Mesendoderm (in vitro differentiated cells): ENCODE measurements at regions not wholly inside any gene's neighbourhood (a gene's known extent, or its start where the extent isn't known, plus 50 kb on each side); places are given as distances from the start of the nearest gene placed in this dataset.
A peak's percentile ranks its signal among the peaks of the same experiment; 100 is the strongest.

Source experiments
- DNase-seq: peaks from one replicate; pipeline ENCODE4 v3.0.0; 2013
- H2AK5ac ChIP-seq: 2 replicates; pipeline ENCODE4 v1.6.1; 2013; ENCODE audit warnings: low read length, inconsistent platforms
- H2BK120ac ChIP-seq: 2 replicates; pipeline ENCODE4 v1.6.1; 2013; ENCODE audit warnings: low read depth, mild to moderate bottlenecking, low read length, moderate library complexity, mixed read lengths
- H2BK15ac ChIP-seq: replicated peaks from 2 replicates; pipeline ENCODE4 v1.6.1; 2013; ENCODE audit warnings: low read depth, mild to moderate bottlenecking, moderate library complexity
- H2BK5ac ChIP-seq: 2 replicates; pipeline ENCODE4 v1.6.1; 2013; ENCODE audit warnings: low read length, inconsistent platforms
- H3K18ac ChIP-seq: 2 replicates; pipeline ENCODE4 v1.6.1; 2013; ENCODE audit warnings: mild to moderate bottlenecking, low read length, mixed read lengths
- H3K23ac ChIP-seq: one replicate; pipeline ENCODE4 v1.6.1; 2013; ENCODE audit warnings: low read length
- H3K27ac ChIP-seq: 2 replicates; pipeline ENCODE4 v1.5.1; 2013; ENCODE audit warnings: low read depth, mild to moderate bottlenecking, inconsistent platforms, low read length, moderate library complexity
- H3K27me3 ChIP-seq: 2 replicates; pipeline ENCODE4 v1.6.1; 2013; ENCODE audit warnings: low read length, control low read depth, mild to moderate bottlenecking, inconsistent platforms; ENCODE audit not compliant: insufficient read depth, poor library complexity
- H3K36me3 ChIP-seq: 2 replicates; pipeline ENCODE4 v1.6.1; 2013; ENCODE audit warnings: low read length, inconsistent platforms; ENCODE audit not compliant: control insufficient read depth, insufficient read depth
- H3K4ac ChIP-seq: one replicate; pipeline ENCODE4 v1.6.1; 2013; ENCODE audit warnings: low read depth, mild to moderate bottlenecking, low read length, moderate library complexity
- H3K4me1 ChIP-seq: 2 replicates; pipeline ENCODE4 v1.6.1; 2013; ENCODE audit warnings: low read depth, low read length, inconsistent platforms; ENCODE audit not compliant: control insufficient read depth
- H3K4me2 ChIP-seq: 2 replicates; pipeline ENCODE4 v1.6.1; 2013; ENCODE audit warnings: low read length
- H3K4me3 ChIP-seq: 2 replicates; pipeline ENCODE4 v1.5.1; 2013; ENCODE audit warnings: mild to moderate bottlenecking, low read length
- H3K56ac ChIP-seq: one replicate; pipeline ENCODE4 v1.6.1; 2013; ENCODE audit warnings: low read length
- H3K79me1 ChIP-seq: 2 replicates; pipeline ENCODE4 v1.6.1; 2013; ENCODE audit warnings: low read length, inconsistent platforms
- H3K79me2 ChIP-seq: 2 replicates; pipeline ENCODE4 v1.6.1; 2013; ENCODE audit warnings: mild to moderate bottlenecking, low read length; ENCODE audit not compliant: control insufficient read depth, insufficient read depth
- H3K9ac ChIP-seq: 2 replicates; pipeline ENCODE4 v1.6.1; 2013; ENCODE audit warnings: low read length, inconsistent platforms
- H4K5ac ChIP-seq: one replicate; pipeline ENCODE4 v1.6.1; 2013; ENCODE audit warnings: low read length
- H4K8ac ChIP-seq: one replicate; pipeline ENCODE4 v1.6.1; 2013; ENCODE audit warnings: low read depth, mild to moderate bottlenecking, control low read depth, low read length, moderate library complexity
- WGBS: extraction: QIAGEN DNeasy Blood & Tissue Kit; methylation state at CpG from one replicate; pipeline ENCODE4 v1.1.7; 2013; ENCODE audit warnings: low lambda C conversion rate, missing lambda C conversion rate; ENCODE audit not compliant: insufficient coverage; ENCODE audit errors: extremely low coverage; 5-methylcytosine and 5-hydroxymethylcytosine counted together

GRCh38 chr22:49452362-49452946, 375.2 kb downstream of the BRD1 start:
- WGBS, result 100% methylated on average over 2 of the region's 2 CpGs
- DNase-seq, result no peak
- Histone ChIP-seq H3K36me3 (no peaks in the 10 kb centered on the region), H2AK5ac (no peak overlapping the region), H3K23ac (no peak overlapping the region), H3K4me2 (no peak overlapping the region), H3K27ac (no peak overlapping the region), H3K56ac (no peak overlapping the region), H3K9ac (no peak overlapping the region), H4K5ac (no peak overlapping the region), H2BK120ac (no peak overlapping the region), H3K79me1 (no peaks in the 10 kb centered on the region), H3K27me3 (no peaks in the 10 kb centered on the region), H3K18ac (no peak overlapping the region), H3K4me3 (no peak overlapping the region), H2BK5ac (no peak overlapping the region), H2BK15ac (no peak overlapping the region), H4K8ac (no peak overlapping the region), H3K4ac (no peak overlapping the region), H3K79me2 (no peaks in the 10 kb centered on the region), H3K4me1 (peaks cover 12% of the 10 kb centered on the region)

DNA sequence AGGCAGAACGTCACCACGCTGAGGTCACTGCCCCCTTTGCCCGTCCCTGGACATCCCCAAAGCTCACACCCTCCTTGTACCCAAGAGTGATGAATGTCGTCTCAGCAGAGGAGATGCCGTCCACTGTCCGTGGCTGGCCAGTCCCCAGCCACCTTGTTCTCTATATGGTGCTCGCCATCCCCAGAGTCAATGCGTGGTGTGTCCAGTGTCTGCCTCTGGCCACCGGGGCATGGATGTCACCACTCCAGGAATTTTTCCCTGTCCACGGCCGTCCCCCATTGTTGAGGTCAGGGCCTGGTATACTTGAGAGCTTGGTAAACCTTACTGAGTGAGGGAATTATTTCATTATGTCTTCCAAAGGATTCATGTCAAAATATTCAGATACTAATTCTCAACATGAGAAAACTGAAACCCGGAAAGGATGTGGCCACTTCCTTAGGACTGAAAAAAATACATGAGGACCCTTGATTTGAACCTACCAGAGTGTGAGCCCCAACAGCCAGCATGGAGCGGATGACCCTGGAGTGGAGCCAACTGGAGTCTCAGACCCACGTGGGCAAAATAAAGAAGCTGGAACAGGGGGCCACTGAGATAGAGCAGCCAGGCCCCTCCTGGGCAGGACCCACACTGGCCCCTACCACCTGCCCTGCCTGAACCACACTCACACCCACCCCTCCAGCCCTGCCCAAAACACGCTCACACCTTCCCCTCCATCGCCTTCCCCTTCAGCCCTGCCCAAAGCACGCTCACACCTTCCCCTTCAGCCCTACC, 376.4 kb downstream of the BRD1 start:
- H3K4ac ChIP-seq, result peak overlapping the region; percentile 58
- peaks cover 12% of the 10 kb centered on the region for H3K4me1 ChIP-seq
- H2BK15ac ChIP-seq, result no peak overlapping the region
- no peak overlapping the region for H4K5ac ChIP-seq
- DNase-seq, result no peak
- peak overlapping the region; percentile 55 for H3K27ac ChIP-seq
- H3K27me3 ChIP-seq, result no peaks in the 10 kb centered on the region
- no peak overlapping the region for H4K8ac ChIP-seq
- peak overlapping the region; percentile 45 for H3K18ac ChIP-seq
- peak overlapping the region; percentile 68 for H3K56ac ChIP-seq
- H2BK120ac ChIP-seq, result peak overlapping the region; percentile 1
- H3K36me3 ChIP-seq, result no peaks in the 10 kb centered on the region
- no peaks in the 10 kb centered on the region for H3K79me2 ChIP-seq
- no peak overlapping the region for H3K4me2 ChIP-seq
- H3K23ac ChIP-seq, result no peak overlapping the region
- peak overlapping the region; percentile 79 for H2BK5ac ChIP-seq
- H3K9ac ChIP-seq, result peak overlapping the region; percentile 15
- no peak overlapping the region for H3K4me3 ChIP-seq
- H3K79me1 ChIP-seq, result no peaks in the 10 kb centered on the region
- H2AK5ac ChIP-seq, result peak overlapping the region; percentile 73
- no CpG with 5 or more reads among the region's 17 CpGs for WGBS

DNA sequence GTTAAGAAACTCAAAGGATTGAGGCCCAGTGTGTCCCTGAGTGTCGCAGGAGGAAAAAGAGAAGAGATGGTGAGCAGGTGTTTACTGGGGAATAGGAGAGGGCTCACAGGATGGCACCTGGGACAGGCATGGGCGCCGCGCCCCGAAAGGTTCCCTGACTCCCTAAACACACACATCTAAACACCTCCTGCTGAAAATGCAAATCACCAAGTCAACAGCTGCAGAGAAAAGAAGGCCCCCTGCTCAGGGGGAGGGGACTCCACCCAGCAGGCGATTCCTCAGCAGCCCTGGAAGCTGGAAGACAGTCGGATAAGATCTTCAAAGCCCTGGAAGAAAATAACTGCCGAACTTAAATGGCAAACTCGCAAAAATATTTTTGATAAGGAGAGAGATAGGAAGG, 377.2 kb downstream of the BRD1 start:
- Histone ChIP-seq H3K27ac (peak overlapping the region; percentile 82), H3K4me3 (no peak overlapping the region)

DNA sequence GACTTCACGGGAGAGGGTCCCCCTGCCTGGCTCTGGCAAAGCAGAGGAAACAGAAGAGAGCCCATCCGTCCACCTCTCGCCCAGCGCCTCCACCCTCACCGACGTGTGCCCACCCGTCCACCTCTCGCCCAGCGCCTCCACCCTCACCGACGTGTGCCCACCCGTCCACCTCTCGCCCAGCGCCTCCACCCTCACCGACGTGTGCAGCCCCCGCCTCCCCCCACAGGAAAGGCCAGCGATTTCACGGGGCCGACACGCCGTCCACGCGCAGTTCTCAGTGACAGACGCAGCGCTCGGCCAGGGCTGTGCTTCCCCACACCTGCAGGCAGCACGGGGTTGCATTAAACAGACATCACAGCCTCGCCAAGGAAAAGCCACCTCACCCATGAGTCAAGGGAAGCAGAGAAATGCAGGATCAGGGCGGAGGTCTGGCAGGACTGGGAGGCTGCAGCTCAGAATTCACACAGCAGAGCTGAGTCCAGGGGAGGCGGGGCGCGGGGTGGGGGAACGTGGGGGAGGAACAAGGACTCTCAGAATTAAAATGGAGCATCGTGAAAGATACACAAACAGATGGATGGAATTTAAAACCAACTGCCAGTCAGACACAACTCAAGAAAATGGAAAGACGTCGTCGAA, 377.7 kb downstream of the BRD1 start:
- Histone ChIP-seq H4K5ac (no peak overlapping the region), H3K27ac (peak overlapping the region; percentile 82), H3K23ac (no peak overlapping the region), H2BK15ac (no peak overlapping the region), H2AK5ac (no peak overlapping the region), H2BK5ac (peak overlapping the region; percentile 88), H2BK120ac (no peak overlapping the region), H3K4me2 (peak overlapping the region; percentile 41), H3K18ac (peak overlapping the region; percentile 2), H3K79me1 (no peaks in the 10 kb centered on the region), H3K9ac (peak overlapping the region; percentile 59), H4K8ac (no peak overlapping the region), H3K36me3 (no peaks in the 10 kb centered on the region), H3K4ac (peak overlapping the region; percentile 87), H3K27me3 (no peaks in the 10 kb centered on the region), H3K4me1 (peaks cover 12% of the 10 kb centered on the region), H3K56ac (peak overlapping the region; percentile 87), H3K4me3 (no peak overlapping the region), H3K79me2 (no peaks in the 10 kb centered on the region)
- no CpG with 5 or more reads among the region's 38 CpGs for WGBS
- DNase-seq, result peak; percentile 87

More for the DNA sequence above, 377.2 kb downstream of the BRD1 start:
- Histone ChIP-seq H2BK120ac (no peak overlapping the region), H3K56ac (peak overlapping the region; percentile 37), H3K4me2 (peak overlapping the region; percentile 23), H3K4ac (no peak overlapping the region), H3K79me2 (no peaks in the 10 kb centered on the region), H3K9ac (peak overlapping the region; percentile 48), H4K8ac (no peak overlapping the region), H3K27me3 (no peaks in the 10 kb centered on the region), H3K4me1 (peaks cover 12% of the 10 kb centered on the region), H2BK15ac (no peak overlapping the region), H3K36me3 (no peaks in the 10 kb centered on the region), H4K5ac (no peak overlapping the region), H2AK5ac (no peak overlapping the region), H3K79me1 (no peaks in the 10 kb centered on the region), H3K18ac (peak overlapping the region; percentile 2), H3K23ac (no peak overlapping the region), H2BK5ac (peak overlapping the region; percentile 86)
- peak; percentile 92 for DNase-seq
- WGBS, result no CpG with 5 or more reads among the region's 9 CpGs

DNA sequence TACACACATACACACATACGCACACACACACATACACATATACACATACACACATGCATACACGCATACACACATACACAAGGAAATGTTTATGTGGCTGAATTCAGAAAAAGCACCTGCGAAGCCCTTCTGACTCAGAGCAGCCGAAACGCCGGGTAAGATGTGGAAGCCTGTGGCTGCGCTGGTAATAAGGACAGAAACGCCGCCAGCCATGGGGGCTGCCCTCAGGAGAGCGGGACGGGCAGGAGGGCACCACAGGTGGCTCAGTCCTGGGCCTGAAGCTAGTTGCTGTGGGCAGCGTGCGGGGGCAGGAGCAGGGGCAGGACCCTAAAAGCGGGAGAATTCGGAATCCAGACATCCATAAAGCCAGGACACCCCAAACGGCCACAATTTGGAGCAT, 378.3 kb downstream of the BRD1 start:
- no peak overlapping the region for H2AK5ac ChIP-seq
- no peak overlapping the region for H4K8ac ChIP-seq
- H3K9ac ChIP-seq, result peak overlapping the region; percentile 59
- H4K5ac ChIP-seq, result no peak overlapping the region
- H3K36me3 ChIP-seq, result no peaks in the 10 kb centered on the region
- H2BK120ac ChIP-seq, result peak overlapping the region; percentile 4
- H3K27ac ChIP-seq, result no peak overlapping the region
- peak overlapping the region; percentile 35 for H3K18ac ChIP-seq
- H2BK5ac ChIP-seq, result no peak overlapping the region
- no peaks in the 10 kb centered on the region for H3K79me2 ChIP-seq
- H3K56ac ChIP-seq, result peak overlapping the region; percentile 65
- H3K23ac ChIP-seq, result no peak overlapping the region
- H3K4me1 ChIP-seq, result peaks cover 12% of the 10 kb centered on the region
- no peak for DNase-seq
- no peak overlapping the region for H2BK15ac ChIP-seq
- no peaks in the 10 kb centered on the region for H3K27me3 ChIP-seq
- H3K79me1 ChIP-seq, result no peaks in the 10 kb centered on the region
- WGBS, result no CpG with 5 or more reads among the region's 16 CpGs
- no peak overlapping the region for H3K4me3 ChIP-seq
- no peak overlapping the region for H3K4me2 ChIP-seq
- H3K4ac ChIP-seq, result peak overlapping the region; percentile 87
